Dermis microvascular lymphatic vessel endothelial cell (primary cell): ENCODE measurements at regions not wholly inside any gene's neighbourhood (a gene's known extent, or its start where the extent isn't known, plus 50 kb on each side); places are given as distances from the start of the nearest gene placed in this dataset.

Source experiments
- DNase-seq, 2 donors: peaks; one replicate each; pipeline versions ENCODE4 v3.0.0 to v3.0.0-alpha.2; 2010; ENCODE audit warnings: low read depth in 2 of 2

DNA sequence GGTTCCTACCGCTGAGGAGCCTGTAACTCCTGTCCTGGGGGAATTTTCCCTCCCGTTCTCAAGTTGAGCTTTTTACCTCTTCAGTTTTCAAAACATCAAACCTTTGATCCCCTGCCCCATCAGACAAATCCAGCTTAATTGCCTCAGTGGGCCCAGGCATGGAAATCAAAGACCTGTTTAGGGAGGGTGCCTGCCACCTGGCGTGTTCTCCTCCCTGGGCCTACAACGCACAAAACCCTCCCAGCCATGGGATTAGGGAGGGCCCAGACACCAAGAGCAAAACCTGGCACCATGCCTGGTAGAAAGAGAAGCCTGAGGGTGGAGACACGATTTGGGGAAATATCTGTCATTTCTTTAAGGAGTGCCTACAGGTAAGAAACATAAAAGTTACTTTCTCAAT lies 672.9 kb downstream of the BCL11B start:
- DNase-seq = no peak

DNA sequence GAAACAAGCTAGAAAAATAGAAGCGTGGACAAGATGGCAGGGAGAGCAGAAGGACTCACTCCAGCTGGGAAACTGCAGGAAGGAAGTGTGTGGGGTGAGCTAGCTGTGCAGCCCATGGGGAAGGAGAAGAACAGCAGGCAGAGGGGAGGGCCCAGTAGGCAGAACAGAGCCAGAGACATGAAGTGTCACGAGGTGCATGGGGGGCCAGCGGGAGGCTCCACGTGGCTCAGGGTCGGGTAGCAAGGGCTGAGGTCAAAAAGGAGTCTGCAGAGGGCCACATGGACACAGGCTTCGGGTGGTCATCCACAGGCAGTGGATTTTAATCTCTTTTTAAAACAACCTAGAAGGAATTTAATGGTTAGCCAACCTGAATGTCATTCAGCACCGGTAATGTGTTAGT lies 669.0 kb downstream of the BCL11B start:
- DNase-seq = no peak

DNA sequence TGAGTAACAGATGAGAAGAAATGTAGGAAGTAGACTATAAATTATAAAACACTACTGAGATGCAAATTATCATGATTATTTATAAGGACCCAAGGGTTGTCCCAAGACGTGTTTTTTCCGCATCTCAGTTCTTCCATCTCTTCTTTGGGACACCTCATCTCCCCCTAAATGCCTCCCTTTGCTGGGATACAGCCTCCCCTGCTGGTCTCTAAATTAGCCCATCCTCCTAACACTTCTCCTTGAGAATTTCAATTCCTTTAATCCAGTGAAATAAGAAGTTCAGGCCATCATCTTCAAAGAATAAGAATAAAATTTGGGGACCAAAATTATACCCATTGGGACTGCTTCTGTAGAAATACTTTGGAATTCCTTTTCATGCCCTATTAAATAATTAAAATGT lies 667.0 kb downstream of the BCL11B start:
- no peak for DNase-seq

DNA sequence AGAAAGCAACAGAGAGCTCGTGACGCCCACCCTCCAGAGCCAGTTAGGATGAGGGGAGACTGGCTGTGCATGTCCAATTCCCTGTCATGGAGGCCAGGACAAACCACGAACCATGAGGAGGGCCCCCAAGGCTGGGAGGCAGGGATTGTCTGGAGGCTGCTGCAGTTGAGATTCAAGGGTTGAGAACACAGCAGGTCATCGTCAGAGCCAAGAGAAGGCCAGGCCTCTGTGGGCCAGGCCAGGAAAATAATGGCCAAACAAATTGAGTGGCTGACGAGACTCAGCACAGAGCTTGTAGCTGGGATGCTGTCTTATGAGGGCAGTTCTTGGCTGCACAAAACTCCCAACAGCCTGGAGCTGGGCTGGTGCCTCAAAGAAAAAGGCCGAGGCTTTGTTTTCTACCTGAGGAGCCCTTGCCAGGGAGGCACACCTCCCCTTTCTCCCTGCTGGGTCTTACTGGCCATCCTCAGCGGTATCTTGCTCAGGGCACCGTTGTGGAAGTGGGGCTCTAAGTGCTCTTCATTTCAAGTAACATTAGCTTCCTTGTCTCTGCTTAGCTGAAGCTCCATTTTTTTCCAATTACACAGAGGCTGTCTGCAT lies 665.9 kb downstream of the BCL11B start:
- no peak for DNase-seq

DNA sequence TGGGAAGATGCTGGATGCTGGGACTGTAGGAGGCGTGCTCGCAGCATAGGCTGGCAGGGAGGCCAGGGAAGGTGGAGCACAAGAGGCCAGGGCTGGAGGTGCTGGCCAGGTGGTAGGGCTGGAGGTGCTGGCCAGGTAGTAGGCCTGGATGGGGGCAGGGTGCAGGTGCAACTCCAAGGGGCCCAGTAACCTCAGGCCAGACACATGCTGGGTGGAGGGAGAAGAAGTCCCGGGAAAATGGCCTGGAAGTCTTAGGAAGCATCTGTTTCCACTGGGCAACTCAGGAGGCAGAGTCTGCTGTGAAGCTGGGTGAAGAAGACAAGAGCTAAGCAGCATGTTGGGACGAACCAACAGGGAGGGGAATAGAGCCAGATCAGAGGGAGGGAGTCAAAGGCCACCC lies 665.2 kb downstream of the BCL11B start:
- DNase-seq = no peak

DNA sequence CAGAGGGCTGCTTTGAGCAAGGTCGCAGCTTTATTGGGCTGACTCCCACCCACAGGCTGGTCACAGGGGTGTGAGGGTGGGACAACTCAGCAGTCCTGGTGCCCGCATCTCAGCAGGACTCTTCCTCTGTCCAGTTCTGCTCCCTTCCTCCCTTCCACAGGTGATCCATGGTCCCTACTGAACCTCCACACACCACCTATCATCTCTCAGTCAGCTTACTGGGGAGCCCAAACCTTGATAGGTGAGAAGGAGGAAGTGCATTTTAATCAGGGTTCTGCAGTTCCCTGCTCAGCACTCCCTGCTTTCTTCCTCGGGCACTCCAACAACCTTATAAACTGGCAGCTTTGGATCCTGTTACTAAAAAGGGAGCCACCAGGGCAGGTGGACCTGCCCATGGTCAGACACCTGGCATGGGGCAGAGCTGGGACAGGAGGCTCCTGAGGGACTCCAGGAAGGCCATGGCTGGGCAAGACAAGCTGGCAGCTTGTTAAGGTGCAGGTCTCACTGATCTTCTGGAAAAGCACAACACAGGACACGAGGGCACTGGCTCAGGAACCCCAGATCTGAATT lies 664.6 kb downstream of the BCL11B start:
- no peak for DNase-seq

DNA sequence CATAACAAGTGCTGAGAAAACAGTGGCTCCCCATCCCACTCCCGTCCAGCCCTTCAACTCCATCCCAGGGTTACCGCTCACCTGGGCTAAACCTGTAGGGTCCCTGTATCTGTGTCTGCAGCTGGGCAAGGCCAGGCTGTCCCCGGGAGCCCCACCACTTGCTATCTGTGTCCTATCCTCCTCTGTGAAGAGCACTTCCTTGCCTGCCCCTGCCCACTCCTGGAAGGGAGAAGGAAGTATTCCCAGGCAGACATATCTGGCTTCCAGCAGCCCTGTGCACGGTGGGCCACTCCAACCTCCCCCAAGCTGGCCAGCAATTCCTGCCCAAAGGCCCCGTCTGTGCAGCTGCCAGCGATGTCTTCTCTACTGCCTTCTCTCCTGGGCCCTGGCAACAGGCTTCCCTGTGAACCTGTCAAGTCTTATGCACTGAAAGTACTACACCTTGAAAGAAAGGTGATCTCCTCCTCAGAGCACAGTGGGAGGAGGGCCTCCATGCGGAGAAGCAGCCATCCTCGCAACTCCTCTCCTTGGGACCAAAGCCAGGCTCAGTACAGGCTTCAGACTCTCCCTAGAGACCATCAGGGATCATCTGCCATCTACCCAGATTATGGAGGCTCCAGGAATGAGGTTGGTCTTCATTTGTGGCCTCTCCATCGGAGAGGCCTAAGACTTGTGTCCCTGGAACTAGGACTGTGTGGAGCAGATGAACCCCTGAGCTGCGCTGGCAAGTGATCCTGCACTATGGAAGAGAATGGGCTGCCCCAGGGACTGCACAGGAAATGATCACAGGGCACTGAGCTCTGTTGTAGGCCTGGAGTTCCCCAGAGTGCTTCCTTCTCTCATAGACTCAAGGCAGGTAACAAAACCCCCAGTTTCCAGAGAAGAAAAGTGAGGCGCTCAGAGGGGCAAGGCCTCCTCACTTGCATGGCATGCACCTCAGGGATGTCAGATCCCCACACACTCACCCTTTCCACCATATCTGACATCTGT lies 663.6 kb downstream of the BCL11B start:
- no peak for DNase-seq

DNA sequence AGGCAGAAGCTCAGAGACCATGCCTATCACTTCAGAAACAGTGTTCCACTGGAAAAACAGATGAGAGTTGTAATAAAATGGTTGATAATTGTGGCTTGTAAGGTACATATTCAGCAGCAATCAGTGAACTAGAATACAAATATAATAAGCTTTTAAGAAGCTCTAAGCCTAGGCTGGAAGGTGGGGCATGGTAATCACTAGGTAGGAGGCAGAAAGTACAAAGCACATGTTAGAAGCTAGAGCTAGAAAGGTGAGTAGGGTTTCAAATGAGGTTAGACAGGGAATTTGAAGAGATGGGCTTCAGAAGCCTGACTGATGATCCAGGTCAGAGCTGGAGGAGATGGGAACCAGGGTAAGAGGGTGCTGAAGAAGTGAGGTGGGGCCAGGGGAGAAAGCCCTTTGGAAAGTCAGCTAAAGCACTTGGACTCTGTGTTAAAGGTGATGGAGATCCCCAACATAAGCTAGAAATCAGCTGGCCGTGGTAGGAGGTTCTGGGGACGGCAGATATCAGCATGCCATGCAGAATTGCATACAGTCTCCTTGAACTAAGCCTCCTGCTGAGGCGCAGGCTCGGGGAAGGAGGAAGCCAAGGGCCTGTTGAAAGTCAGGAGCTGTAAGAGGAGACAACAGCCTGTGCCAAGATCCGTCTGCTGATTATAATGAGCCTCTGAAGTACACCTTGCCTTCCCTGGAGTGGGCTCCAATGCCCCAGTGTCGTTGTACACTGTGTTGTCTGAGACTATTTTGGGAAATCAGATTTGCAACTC lies 659.4 kb downstream of the BCL11B start:
- no peak for DNase-seq

DNA sequence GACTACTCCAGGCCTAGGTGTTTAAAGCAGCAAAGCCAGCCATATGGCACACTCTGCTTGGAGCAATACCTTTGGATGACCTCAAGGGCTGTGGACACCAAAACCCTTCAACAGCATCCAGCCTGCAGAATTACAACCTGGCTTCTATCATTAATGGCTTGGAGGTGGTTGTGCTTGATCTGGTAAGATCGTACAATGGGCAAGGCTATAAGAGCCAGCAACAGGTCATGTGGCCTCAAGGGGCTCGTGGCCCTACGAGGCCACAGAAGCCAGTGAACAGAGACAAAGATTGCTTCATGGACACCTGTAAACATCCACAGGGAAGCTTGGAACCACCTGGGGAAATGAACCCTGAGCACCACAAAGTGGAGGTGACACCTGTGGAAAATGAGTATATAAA lies 657.3 kb downstream of the BCL11B start:
- no peak for DNase-seq

DNA sequence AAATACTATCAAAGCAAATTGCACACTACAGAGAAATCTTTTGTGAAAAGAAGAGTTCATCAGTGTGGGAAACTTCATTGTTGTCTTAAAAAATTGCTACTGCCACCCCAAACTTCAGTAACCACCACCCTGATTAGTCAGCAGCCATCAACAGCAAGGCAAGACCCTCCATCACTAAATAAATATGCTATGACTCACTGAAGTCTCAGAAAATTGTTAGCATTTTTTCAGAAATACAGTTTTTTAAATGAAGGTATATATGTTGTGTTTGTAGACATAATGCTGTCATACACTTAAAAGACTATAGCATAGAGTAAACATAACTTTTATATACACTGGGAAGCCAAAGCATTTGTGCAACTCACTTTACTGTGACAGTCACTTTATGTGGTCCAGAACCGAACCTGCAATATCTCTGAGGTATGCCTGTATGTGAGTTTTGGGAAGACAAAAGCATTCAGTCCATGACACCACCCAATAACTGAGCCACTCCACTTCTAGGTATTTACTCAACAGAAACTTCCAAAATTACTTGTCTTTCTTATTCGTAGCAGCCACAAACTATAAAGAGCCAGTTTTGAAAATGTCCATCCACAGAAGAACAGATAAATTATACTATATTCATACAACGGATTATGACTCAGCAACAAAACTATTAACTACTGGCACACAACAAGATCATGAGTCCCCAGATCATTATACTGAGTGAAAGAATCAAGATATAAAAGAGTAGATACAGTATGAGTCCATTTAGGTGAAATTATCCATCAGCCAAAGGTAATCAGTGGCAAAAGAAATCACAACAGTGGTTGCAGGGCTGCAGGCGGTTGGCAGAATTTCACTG lies 649.6 kb downstream of the BCL11B start:
- DNase-seq = no peak

DNA sequence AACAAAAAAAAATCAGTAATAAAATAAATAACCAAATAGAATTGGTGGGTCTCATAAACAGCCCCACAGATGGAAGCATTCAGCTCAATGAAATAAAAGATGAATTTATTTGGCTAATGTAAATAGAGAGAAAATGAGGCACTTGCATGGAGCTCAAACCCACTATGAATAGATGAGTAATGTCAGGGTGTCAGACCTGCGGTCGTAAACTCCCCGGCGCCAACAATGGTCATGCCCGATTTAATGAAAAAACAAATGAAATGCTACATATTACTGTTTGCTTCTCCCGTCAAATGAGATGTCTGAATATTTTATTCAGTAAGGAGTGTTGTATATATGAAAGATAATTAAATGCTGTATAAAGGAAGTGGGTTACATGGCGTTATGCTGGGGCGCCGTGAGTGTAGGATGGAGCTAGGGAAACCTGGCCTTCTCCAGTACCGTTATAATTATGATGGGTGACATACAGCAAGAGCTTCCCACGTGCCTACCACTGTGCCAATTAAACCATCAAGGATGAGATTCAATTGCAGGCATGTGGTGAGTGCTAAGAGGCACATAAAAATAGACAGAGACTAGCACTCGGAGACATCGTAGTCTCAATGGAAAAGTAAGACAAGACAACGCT lies 648.1 kb downstream of the BCL11B start:
- DNase-seq = no peak

DNA sequence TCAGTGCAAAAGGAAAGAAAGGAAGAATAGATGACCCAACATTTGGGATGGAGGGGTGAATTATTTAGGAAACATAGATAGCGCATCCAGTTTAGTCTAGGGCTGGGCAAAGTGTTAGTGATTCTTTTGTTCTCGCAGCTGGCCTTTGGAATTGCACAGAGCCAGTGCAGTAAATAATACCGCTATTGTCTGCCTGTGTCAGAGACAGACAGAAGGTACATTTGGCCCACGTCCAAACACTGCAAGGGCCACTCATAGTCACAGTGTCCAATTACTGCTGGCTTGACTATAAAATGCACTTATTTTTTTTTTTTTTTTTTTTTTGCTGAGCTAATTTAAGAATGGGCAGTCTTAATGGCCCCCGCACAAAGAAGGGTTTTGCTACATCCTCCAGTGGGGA lies 638.6 kb downstream of the BCL11B start:
- DNase-seq = no peak

DNA sequence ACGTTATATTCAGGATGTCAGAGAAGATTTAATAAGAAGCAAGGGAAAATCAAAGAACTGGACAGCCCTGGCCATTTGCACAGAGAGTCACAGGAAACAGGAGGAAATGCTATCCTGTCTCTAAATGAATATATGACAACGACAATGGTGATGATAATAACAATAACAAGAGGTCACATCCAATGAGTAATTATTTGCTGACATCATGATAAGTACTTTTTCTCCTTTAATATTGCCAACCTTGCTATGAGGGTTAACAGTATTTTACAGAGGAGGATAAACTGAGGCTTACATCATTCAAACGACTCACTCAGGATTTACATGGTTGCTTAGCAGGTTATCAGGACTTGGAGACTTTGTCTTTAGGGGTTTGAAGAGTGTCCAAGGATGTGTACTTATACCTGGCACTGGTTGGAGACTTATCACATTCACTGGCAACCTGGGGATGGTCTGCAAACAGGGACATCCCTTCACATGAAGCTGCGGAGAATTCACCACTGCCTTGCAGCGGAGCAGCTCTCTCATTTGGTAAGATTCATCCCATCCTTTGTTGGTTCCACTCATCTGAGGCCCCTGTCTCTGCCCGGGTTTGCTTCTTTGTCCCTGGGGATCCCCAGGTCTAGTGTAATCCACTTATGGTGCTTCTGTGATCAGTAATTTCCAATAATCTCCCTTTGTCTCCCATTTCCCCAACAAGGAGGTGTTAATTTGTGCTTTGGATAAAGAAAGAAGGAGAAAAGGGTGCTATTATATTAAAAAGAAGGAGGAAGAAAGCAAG lies 637.8 kb downstream of the BCL11B start:
- DNase-seq = no peak

DNA sequence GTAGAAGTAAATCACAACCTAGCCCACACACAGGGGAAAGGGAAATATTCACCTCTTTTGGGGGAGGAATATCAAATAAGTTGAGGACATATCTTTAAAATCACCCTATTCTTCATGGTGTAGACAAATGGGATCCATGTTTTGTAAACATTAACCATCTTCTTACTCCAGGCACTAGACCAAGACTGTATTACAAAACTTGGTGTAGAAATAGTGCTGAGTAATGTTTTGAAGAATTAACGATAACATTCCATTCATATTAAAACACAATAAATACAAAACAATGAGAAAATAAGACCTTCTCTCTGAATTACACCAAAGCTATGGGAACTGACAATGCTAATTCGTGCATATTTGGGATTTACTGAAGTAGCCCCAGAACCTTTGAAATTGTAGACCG lies 633.6 kb downstream of the BCL11B start:
- DNase-seq = no peak

DNA sequence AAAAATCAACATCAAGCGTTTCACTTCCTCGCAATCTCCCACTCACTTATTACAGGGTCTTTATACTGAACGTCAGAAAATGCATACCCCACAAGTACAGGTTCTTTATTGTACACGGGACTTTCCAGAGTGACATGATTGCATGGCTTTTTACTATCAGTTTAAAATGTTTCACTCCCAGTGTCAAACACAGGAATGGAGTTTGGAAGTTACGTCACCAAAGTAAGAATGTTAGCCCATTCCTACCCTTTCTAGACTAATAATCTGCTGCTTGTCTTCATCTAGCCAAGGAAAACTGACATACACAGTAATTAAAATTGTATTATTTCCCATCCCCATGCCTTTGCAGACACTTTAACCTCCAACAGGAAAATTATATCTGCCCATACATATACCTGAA lies 624.2 kb downstream of the BCL11B start:
- DNase-seq = no peak

DNA sequence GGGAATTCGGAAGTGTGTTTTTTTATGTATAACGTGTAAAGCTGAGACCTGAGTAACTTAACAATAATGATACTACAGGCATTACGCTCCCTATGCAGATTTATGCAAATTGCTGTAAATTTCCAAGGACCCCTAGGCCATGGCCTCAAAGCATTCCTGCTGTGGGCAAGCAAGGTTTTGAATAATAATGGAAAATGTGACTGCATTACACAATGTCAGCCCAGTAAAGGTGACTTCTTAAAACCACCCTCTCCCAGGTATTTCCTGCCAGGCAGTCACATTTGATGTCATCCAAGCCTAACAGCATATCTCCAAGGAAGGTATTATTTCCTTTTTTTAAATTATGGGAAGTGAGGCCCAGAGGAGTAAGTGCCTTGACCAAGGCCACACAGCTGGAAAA lies 621.0 kb downstream of the BCL11B start:
- no peak for DNase-seq

DNA sequence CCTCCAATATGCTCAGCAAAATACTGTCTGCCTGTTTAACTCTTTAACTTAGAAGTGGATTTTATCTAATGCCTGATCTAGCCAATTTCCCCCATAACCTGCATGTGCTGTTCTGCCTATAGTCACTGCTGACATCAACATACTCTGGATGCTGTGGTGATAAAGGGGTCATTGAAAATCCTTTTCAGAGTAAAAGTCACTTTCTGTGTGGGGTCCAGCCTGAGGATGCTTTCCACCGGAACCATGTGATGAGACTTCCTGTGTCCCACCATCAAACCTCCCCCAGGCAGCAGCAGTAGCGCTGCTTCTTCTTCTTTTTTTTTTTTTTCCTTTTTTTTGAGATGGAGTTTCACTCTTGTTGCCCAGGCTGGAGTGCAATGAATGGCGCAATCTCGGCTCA lies 607.0 kb downstream of the BCL11B start:
- no peak for DNase-seq

DNA sequence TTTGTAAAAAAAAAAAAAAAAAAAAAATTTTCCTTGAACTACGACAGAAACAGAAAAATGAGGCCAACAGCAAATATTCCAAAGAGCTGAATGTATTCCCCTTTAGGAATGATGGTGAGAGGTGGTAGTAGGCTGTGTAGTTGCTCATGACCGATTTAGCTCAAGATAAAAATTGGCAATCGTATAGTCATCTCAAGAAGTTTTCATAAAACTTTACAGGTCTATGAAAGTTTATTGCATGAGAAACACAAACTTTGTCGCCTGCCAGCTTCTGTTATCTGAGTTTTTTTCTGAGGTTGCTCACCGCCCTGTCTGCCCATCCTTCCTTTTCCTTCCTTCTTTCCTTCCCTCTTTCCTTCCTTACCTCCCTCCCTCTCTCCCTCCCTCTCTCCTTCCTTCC lies 605.5 kb downstream of the BCL11B start:
- no peak for DNase-seq

DNA sequence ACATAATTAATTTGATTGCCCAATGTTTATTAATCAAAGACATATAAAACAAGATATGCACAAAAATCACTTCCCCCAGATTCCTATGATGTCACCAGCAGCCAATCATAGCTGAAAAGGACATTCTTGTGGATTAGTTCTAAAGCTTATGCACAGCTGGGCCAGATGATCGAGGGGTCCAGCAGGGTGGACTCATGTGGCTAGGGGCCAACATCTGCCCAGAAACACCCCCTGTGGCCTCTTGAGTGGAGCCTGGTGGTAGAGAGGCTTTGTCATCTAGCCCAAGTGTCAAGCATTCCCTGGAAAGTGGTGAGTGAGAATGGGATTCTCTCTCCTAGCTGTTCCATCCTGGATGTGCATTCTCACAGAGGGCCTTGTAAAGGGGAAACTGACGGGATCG lies 590.0 kb downstream of the BCL11B start:
- DNase-seq = no peak

DNA sequence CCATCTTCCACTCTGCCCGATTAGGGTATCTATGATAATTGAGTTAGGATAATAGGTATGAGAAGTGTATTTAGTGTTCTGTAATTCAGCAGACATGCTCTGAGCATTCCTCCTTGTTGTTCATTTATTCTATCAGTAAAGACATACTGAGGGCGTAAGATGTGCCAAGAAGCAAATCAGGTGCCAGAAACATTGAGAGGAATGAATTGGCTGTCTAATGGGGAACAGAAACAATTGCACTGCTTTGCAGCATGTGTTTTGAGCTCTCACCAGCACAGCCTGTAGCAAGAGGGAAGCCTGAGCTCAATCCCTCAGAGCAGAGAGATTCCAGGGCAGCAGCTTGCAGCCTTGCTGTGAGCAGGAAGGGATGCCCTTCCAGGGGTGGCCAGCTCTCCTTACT lies 589.3 kb downstream of the BCL11B start:
- no peak for DNase-seq
